ENCODE measurements at regions not wholly inside any gene's neighbourhood (a gene's known extent, or its start where the extent isn't known, plus 50 kb on each side); places are given as distances from the start of the nearest gene placed in this dataset.

GRCh38 chr12:58557661-58558060 lies 362.6 kb downstream of the LRIG3 start:
- no peak for TF ChIP-seq PBX3 (IDR thresholded peaks at IDR 0.05)
- no peak for TF ChIP-seq EZH2phosphoT487 (IDR thresholded peaks at IDR 0.05; ENCODE audit: borderline replicate concordance, low read depth)
- TF ChIP-seq, protein P1, sequence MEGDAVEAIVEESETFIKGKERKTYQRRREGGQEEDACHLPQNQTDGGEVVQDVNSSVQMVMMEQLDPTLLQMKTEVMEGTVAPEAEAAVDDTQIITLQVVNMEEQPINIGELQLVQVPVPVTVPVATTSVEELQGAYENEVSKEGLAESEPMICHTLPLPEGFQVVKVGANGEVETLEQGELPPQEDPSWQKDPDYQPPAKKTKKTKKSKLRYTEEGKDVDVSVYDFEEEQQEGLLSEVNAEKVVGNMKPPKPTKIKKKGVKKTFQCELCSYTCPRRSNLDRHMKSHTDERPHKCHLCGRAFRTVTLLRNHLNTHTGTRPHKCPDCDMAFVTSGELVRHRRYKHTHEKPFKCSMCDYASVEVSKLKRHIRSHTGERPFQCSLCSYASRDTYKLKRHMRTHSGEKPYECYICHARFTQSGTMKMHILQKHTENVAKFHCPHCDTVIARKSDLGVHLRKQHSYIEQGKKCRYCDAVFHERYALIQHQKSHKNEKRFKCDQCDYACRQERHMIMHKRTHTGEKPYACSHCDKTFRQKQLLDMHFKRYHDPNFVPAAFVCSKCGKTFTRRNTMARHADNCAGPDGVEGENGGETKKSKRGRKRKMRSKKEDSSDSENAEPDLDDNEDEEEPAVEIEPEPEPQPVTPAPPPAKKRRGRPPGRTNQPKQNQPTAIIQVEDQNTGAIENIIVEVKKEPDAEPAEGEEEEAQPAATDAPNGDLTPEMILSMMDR (IDR thresholded peaks at IDR 0.05) = no peak
- TF ChIP-seq ELF1 (IDR thresholded peaks at IDR 0.05) = no peak
- no peak for TF ChIP-seq TCF12 (IDR thresholded peaks at IDR 0.05)
- TF ChIP-seq, protein P2, sequence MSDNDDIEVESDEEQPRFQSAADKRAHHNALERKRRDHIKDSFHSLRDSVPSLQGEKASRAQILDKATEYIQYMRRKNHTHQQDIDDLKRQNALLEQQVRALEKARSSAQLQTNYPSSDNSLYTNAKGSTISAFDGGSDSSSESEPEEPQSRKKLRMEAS (IDR thresholded peaks at IDR 0.05; ENCODE audit: low read depth) = no peak
- TF ChIP-seq MEF2A (IDR thresholded peaks at IDR 0.05; ENCODE audit: borderline replicate concordance, low read depth) = no peak
- TF ChIP-seq, protein P3, sequence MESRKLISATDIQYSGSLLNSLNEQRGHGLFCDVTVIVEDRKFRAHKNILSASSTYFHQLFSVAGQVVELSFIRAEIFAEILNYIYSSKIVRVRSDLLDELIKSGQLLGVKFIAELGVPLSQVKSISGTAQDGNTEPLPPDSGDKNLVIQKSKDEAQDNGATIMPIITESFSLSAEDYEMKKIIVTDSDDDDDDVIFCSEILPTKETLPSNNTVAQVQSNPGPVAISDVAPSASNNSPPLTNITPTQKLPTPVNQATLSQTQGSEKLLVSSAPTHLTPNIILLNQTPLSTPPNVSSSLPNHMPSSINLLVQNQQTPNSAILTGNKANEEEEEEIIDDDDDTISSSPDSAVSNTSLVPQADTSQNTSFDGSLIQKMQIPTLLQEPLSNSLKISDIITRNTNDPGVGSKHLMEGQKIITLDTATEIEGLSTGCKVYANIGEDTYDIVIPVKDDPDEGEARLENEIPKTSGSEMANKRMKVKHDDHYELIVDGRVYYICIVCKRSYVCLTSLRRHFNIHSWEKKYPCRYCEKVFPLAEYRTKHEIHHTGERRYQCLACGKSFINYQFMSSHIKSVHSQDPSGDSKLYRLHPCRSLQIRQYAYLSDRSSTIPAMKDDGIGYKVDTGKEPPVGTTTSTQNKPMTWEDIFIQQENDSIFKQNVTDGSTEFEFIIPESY (IDR thresholded peaks at IDR 0.05; ENCODE audit: borderline replicate concordance, low read depth) = no peak
- no peak for TF ChIP-seq TEAD4 (IDR thresholded peaks at IDR 0.05; ENCODE audit: borderline replicate concordance, insufficient read depth)
- no peak for TF ChIP-seq FOXM1 (IDR thresholded peaks at IDR 0.05; ENCODE audit: low read depth)
- TF ChIP-seq GABPA (IDR thresholded peaks at IDR 0.05; ENCODE audit: low read depth) = no peak
- no peak for TF ChIP-seq FOXJ3 (CRISPR knock-in tag; IDR thresholded peaks at IDR 0.05)
- TF ChIP-seq EP300 (IDR thresholded peaks at IDR 0.05; ENCODE audit: borderline replicate concordance in 1 of 2, low read depth in 1 of 2, low read length in 1 of 2) = no peak
- no peak for TF ChIP-seq RAD21 (IDR thresholded peaks at IDR 0.05; ENCODE audit: low read length)
